Fibroblast of lung (primary cell): ENCODE measurements at regions not wholly inside any gene's neighbourhood (a gene's known extent, or its start where the extent isn't known, plus 50 kb on each side); places are given as distances from the start of the nearest gene placed in this dataset.
"Not testable (repeated sequence)": the region's sequence is repeated elsewhere in the genome, so short reads cannot be mapped to it uniquely, and the experiment has no call there.

ENCODE experiments used
- DNase-seq, 2 donors: peaks; one replicate each; pipeline versions ENCODE4 v3.0.0 to v3.0.0-alpha.2; 2010; ENCODE audit warnings: low read depth in 2 of 2
- H2AFZ ChIP-seq: 2 replicates; pipeline ENCODE4 v1.5.1; 2012; ENCODE audit warnings: low read length, control low read depth, inconsistent platforms
- H3K27ac ChIP-seq: 2 replicates; pipeline ENCODE4 v1.5.1; 2011; ENCODE audit warnings: low read length, control low read depth; ENCODE audit not compliant: insufficient read depth
- H3K27me3 ChIP-seq: 2 replicates; pipeline ENCODE4 v1.5.1; 2011; ENCODE audit warnings: mild to moderate bottlenecking, low read length; ENCODE audit not compliant: control insufficient read depth, insufficient read depth
- H3K36me3 ChIP-seq: 2 replicates; pipeline ENCODE4 v1.5.1; 2011; ENCODE audit warnings: low read length; ENCODE audit not compliant: control insufficient read depth, insufficient read depth
- H3K4me1 ChIP-seq: 2 replicates; pipeline ENCODE4 v1.5.1; 2011; ENCODE audit warnings: low read length; ENCODE audit not compliant: control insufficient read depth, insufficient read depth; ENCODE audit errors: extremely low read depth
- H3K4me2 ChIP-seq: 2 replicates; pipeline ENCODE4 v1.5.1; 2011; ENCODE audit warnings: low read length, control low read depth; ENCODE audit not compliant: insufficient read depth; ENCODE audit errors: extremely low read depth
- H3K4me3 ChIP-seq, 4 experiments: fragments of 200-600 bp in 1 of 4; sonication (generic) in 1 of 4; replicated peaks in 1 of 4; 2 replicates each; pipeline ENCODE4 v1.5.1; 2011 to 2016; ENCODE audit warnings: low read length in 4 of 4, low read depth in 3 of 4, mild to moderate bottlenecking in 3 of 4, control low read depth in 2 of 4, inconsistent platforms in 1 of 4, mixed read lengths in 1 of 4; ENCODE audit not compliant: insufficient read depth in 1 of 4; ENCODE audit errors: control extremely low read depth in 1 of 4
- H3K79me2 ChIP-seq: 2 replicates; pipeline ENCODE4 v1.5.1; 2012; ENCODE audit warnings: mild to moderate bottlenecking, low read length, inconsistent platforms; ENCODE audit not compliant: control insufficient read depth, insufficient read depth
- H3K9ac ChIP-seq: 2 replicates; pipeline ENCODE4 v1.5.1; 2011; ENCODE audit warnings: mild to moderate bottlenecking, low read length, control low read depth; ENCODE audit not compliant: insufficient read depth
- H3K9me3 ChIP-seq: 2 replicates; pipeline ENCODE4 v1.5.1; 2012; ENCODE audit warnings: low read depth, low read length; ENCODE audit not compliant: control insufficient read depth, insufficient read depth
- H4K20me1 ChIP-seq: 2 replicates; pipeline ENCODE4 v1.5.1; 2011; ENCODE audit warnings: low read length; ENCODE audit not compliant: control insufficient read depth, insufficient read depth; ENCODE audit errors: extremely low read depth
- EZH2 ChIP-seq: IDR thresholded peaks from 2 replicates; pipeline ENCODE4 v1.5.1; 2012; ENCODE audit warnings: low read length, control low read depth, mild to moderate bottlenecking; ENCODE audit errors: missing control alignments
- TF ChIP-seq, protein P1 (sequence below), 2 donors: IDR thresholded peaks in 1 of 2; conservative IDR thresholded peaks in 1 of 2; 1 replicate in 1 of 2; 2 replicates in 1 of 2; pipeline ENCODE4 v1.5.1; 2011 to 2012; ENCODE audit warnings: low read length in 2 of 2, control low read depth in 1 of 2, inconsistent platforms in 1 of 2, low read depth in 1 of 2, mild to moderate bottlenecking in 1 of 2

DNA sequence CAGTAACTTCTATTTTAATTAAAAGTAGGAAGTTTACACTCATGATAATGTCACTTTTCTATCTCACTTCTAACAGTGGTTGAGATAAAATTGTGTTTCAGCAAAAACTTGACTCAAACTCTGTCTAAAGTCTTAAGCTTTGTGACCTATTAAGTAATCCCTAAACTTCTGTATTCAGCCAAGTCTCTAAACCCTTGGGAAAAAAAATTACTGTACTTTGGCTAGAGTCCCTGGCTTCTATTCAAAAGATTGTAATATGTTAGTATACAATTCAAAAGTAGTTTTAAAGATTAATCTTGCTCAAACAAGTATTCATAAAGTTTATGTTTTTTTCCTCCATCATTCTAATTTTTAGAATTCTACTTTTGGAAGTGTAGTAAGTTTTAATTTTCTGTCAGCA, 1248.8 kb downstream of the UQCRFS1 start:
- Histone ChIP-seq H3K9me3 (no peaks in the 10 kb centered on the region), H2AFZ (no peak overlapping the region), H3K36me3 (no peaks in the 10 kb centered on the region), H3K79me2 (no peaks in the 10 kb centered on the region), H3K4me2 (no peak overlapping the region), H3K27ac (no peak overlapping the region), H4K20me1 (no peaks in the 10 kb centered on the region), H3K9ac (no peak overlapping the region), H3K4me3 (no peak overlapping the region), H3K27me3 (no peaks in the 10 kb centered on the region), H3K4me1 (no peaks in the 10 kb centered on the region)
- DNase-seq: peak in 1 of 2 donors; percentile 39
- no peak for TF ChIP-seq EZH2
- TF ChIP-seq, protein P1, sequence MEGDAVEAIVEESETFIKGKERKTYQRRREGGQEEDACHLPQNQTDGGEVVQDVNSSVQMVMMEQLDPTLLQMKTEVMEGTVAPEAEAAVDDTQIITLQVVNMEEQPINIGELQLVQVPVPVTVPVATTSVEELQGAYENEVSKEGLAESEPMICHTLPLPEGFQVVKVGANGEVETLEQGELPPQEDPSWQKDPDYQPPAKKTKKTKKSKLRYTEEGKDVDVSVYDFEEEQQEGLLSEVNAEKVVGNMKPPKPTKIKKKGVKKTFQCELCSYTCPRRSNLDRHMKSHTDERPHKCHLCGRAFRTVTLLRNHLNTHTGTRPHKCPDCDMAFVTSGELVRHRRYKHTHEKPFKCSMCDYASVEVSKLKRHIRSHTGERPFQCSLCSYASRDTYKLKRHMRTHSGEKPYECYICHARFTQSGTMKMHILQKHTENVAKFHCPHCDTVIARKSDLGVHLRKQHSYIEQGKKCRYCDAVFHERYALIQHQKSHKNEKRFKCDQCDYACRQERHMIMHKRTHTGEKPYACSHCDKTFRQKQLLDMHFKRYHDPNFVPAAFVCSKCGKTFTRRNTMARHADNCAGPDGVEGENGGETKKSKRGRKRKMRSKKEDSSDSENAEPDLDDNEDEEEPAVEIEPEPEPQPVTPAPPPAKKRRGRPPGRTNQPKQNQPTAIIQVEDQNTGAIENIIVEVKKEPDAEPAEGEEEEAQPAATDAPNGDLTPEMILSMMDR (conservative IDR thresholded peaks at IDR 0.05 in 1 of 2, IDR thresholded peaks at IDR 0.05 in 1 of 2; ENCODE audit: low read depth in 1 of 2, low read length in 2 of 2): no peak

DNA sequence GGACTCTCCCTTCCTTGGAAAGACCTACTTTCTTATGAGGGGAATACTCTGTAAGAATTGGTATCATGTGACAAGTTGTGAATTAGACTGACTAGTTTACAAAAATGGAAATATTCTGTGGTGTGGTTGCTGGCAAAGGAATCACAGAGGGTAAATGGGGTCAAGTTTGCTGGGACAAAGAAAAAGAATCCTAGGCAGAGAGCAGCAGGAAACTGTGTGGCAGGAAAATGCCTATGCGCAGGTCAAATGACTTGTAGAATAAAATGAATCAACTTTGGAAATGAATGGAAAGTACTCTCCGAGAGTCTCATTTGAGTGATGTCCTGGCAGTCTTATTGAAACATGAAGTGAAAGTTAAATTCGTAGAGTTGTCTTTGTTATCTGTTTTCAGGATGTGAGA, 1250.7 kb downstream of the UQCRFS1 start:
- Histone ChIP-seq H3K27ac (no peak overlapping the region), H3K4me3 (no peak overlapping the region), H3K9ac (no peak overlapping the region), H3K9me3 (no peaks in the 10 kb centered on the region), H4K20me1 (no peaks in the 10 kb centered on the region), H2AFZ (no peak overlapping the region), H3K79me2 (no peaks in the 10 kb centered on the region), H3K4me2 (no peak overlapping the region), H3K27me3 (no peaks in the 10 kb centered on the region), H3K36me3 (no peaks in the 10 kb centered on the region), H3K4me1 (no peaks in the 10 kb centered on the region)
- DNase-seq: peak in 1 of 2 donors; percentile 79
- TF ChIP-seq, protein P1 (conservative IDR thresholded peaks at IDR 0.05 in 1 of 2, IDR thresholded peaks at IDR 0.05 in 1 of 2; ENCODE audit: low read depth in 1 of 2, low read length in 2 of 2): no peak
- no peak for TF ChIP-seq EZH2

GRCh38 chr19:27955485-27956480, 1257.2 kb downstream of the UQCRFS1 start:
- H3K36me3 ChIP-seq: no peaks in the 10 kb centered on the region
- H3K27me3 ChIP-seq: no peaks in the 10 kb centered on the region
- no peak overlapping the region for H3K4me2 ChIP-seq
- TF ChIP-seq EZH2: no peak
- TF ChIP-seq, protein P1 (conservative IDR thresholded peaks at IDR 0.05 in 1 of 2, IDR thresholded peaks at IDR 0.05 in 1 of 2; ENCODE audit: low read depth in 1 of 2, low read length in 2 of 2): no peak
- no peaks in the 10 kb centered on the region for H3K9me3 ChIP-seq
- no peaks in the 10 kb centered on the region for H4K20me1 ChIP-seq
- no peaks in the 10 kb centered on the region for H3K4me1 ChIP-seq
- H3K79me2 ChIP-seq: no peaks in the 10 kb centered on the region
- H3K27ac ChIP-seq: no peak overlapping the region
- DNase-seq: no peak
- H3K4me3 ChIP-seq: no peak overlapping the region
- no peak overlapping the region for H3K9ac ChIP-seq
- H2AFZ ChIP-seq: no peak overlapping the region

GRCh38 chr19:27942607-27943006, 1270.3 kb downstream of the UQCRFS1 start:
- not testable (repeated sequence) for H3K27me3 ChIP-seq, DNase-seq, H3K9me3 ChIP-seq, H3K79me2 ChIP-seq, H3K9ac ChIP-seq, H3K27ac ChIP-seq, H2AFZ ChIP-seq, H3K4me1 ChIP-seq, H3K4me2 ChIP-seq, H4K20me1 ChIP-seq, H3K36me3 ChIP-seq, H3K4me3 ChIP-seq
